HepG2 (cell line): ENCODE measurements at regions not wholly inside any gene's neighbourhood (a gene's known extent, or its start where the extent isn't known, plus 50 kb on each side); places are given as distances from the start of the nearest gene placed in this dataset.

Experiments used
- ATAC-seq: fragments of 200-7000 bp; cut with Tn5 transposase; 3 replicates; pipeline ENCODE4 v1.9.1; 2020; ENCODE audit warnings: mild to moderate bottlenecking, moderate library complexity
- BruUV-seq: library from RNA; stranded (reverse); fragments of 400-500 nt; replicated peaks from 2 replicates; lab custom pipeline; 2021; lab: Mats Ljungman, UMichigan
- CTCF ChIA-PET: fragments of 300-600 bp; formaldehyde crosslinking; extraction: SDS; loops from one replicate; lab custom pipeline; 2021; ENCODE audit warnings: low total read pairs, inconsistent platforms, low intra/inter-chr PET ratio; lab: Yijun Ruan, JAX
- POLR2A ChIA-PET: fragments of 350-600 bp; sonication (Branson Sonifier 250); formaldehyde crosslinking; loops from one replicate; lab custom pipeline; 2020; ENCODE audit warnings: antibody characterized with exemption, inconsistent platforms; lab: Yijun Ruan, JAX
- DNase-seq: peaks from one replicate; pipeline ENCODE4 v3.0.0-alpha.2; 2015; ENCODE audit warnings: low spot score
- FAIRE-seq: peaks from 3 replicates; lab custom pipeline; 2011; peaks lifted over from hg19 to GRCh38; lab: Jason Lieb, UNC
- H2AFZ ChIP-seq: one replicate; pipeline ENCODE4 v1.6.1; 2011; ENCODE audit warnings: low read length, inconsistent platforms
- H3K27ac ChIP-seq: fragments of 300-600 bp; 3 replicates; pipeline ENCODE4 v1.8.0; 2011; ENCODE audit warnings: mixed run types, mild to moderate bottlenecking, mixed read lengths, low read length, inconsistent platforms; ENCODE audit not compliant: insufficient read depth; ENCODE audit errors: extremely low read length
- H3K27me3 ChIP-seq, 2 experiments: fragments of 200-600 bp in 1 of 2; 2 replicates in 1 of 2; 3 replicates in 1 of 2; pipeline versions ENCODE4 v1.6.0 to v1.8.0; 2011; ENCODE audit warnings: low read length in 2 of 2, mild to moderate bottlenecking in 2 of 2, moderate library complexity in 2 of 2, inconsistent platforms in 1 of 2; ENCODE audit not compliant: insufficient read depth in 2 of 2, control insufficient read depth in 1 of 2
- H3K36me3 ChIP-seq, 2 experiments: fragments of 200-600 bp in 1 of 2; replicated peaks in 1 of 2; 2 replicates in 1 of 2; 3 replicates in 1 of 2; pipeline versions ENCODE4 v1.5.1 to v1.8.0; 2011; ENCODE audit warnings: low read length in 2 of 2, inconsistent platforms in 1 of 2; ENCODE audit not compliant: insufficient read depth in 2 of 2, control insufficient read depth in 1 of 2
- H3K4me1 ChIP-seq: 2 replicates; pipeline ENCODE4 v1.5.1; 2012; ENCODE audit warnings: low read length, inconsistent platforms; ENCODE audit not compliant: insufficient read depth
- H3K4me2 ChIP-seq: 2 replicates; pipeline ENCODE4 v1.6.0; 2011; ENCODE audit warnings: low read depth, low read length, inconsistent platforms
- H3K4me3 ChIP-seq, 3 experiments: fragments of 200-600 bp in 1 of 3; sonication (generic), shearing (Covaris generic) in 1 of 3; replicated peaks in 1 of 3; 2 replicates each; pipeline ENCODE4 v1.5.1; 2011 to 2016; ENCODE audit warnings: low read length in 3 of 3, inconsistent platforms in 2 of 3, low read depth in 2 of 3, mild to moderate bottlenecking in 2 of 3, control low read depth in 1 of 3, mixed read lengths in 1 of 3; ENCODE audit not compliant: insufficient read depth in 1 of 3
- H3K79me2 ChIP-seq: one replicate; pipeline ENCODE4 v1.6.1; 2011; ENCODE audit warnings: low read length, inconsistent platforms; ENCODE audit not compliant: insufficient read depth
- H3K9ac ChIP-seq: 2 replicates; pipeline ENCODE4 v1.6.0; 2011; ENCODE audit warnings: mild to moderate bottlenecking, low read depth, low read length, inconsistent platforms; ENCODE audit not compliant: insufficient read depth
- H3K9me3 ChIP-seq: 2 replicates; pipeline ENCODE4 v1.5.1; 2012; ENCODE audit warnings: mild to moderate bottlenecking, low read length
- H4K20me1 ChIP-seq: 2 replicates; pipeline ENCODE4 v1.6.0; 2011; ENCODE audit warnings: inconsistent platforms, mild to moderate bottlenecking, low read length, moderate library complexity; ENCODE audit not compliant: insufficient read depth
- AFF4 ChIP-seq: sonication (generic); formaldehyde crosslinking; IDR thresholded peaks from 2 replicates; pipeline ENCODE4 v1.4.0; 2020; ENCODE audit warnings: missing genetic modification reagents
- FOXA3 ChIP-seq: IDR thresholded peaks from 2 replicates; pipeline ENCODE4 v1.6.1; 2016; ENCODE audit warnings: missing genetic modification reagents, missing compliant biosample characterization
- MIER3 ChIP-seq: IDR thresholded peaks from 2 replicates; pipeline ENCODE4 v1.6.1; 2016; ENCODE audit warnings: missing compliant biosample characterization, borderline replicate concordance
- MZF1 ChIP-seq: sonication (generic); formaldehyde crosslinking; IDR thresholded peaks from 2 replicates; pipeline ENCODE4 v1.8.1; 2023; ENCODE audit warnings: mild to moderate bottlenecking, missing genetic modification reagents, borderline replicate concordance
- PITX1 ChIP-seq: sonication (generic); formaldehyde crosslinking; IDR thresholded peaks from 2 replicates; pipeline ENCODE4 v1.5.1; 2020; ENCODE audit warnings: mild to moderate bottlenecking, missing genetic modification reagents
- ZBTB37 ChIP-seq: sonication (generic); formaldehyde crosslinking; IDR thresholded peaks from 2 replicates; pipeline ENCODE4 v1.4.0; 2020; ENCODE audit warnings: mild to moderate bottlenecking, missing genetic modification reagents
- ZFP41 ChIP-seq: sonication (generic); formaldehyde crosslinking; IDR thresholded peaks from 2 replicates; pipeline ENCODE4 v1.4.0; 2020; ENCODE audit warnings: mild to moderate bottlenecking, missing genetic modification reagents, borderline replicate concordance
- ZNF724P ChIP-seq: sonication (generic); formaldehyde crosslinking; IDR thresholded peaks from 2 replicates; pipeline ENCODE4 v1.8.0; 2022; ENCODE audit warnings: missing genetic modification reagents, borderline replicate concordance
- WGBS: methylation state at CpG from one replicate; pipeline ENCODE4 v1.1.6; 2017; ENCODE audit warnings: low lambda C conversion rate; 5-methylcytosine and 5-hydroxymethylcytosine counted together
- in situ Hi-C: cut with HindIII; loops from 2 replicates; pipeline ENCODE4 v1.10.0; 2017; ENCODE audit warnings: low pct_unique_long_range_greater_than_20kb; ENCODE audit not compliant: extremely low pct_ligation_motif_present
- intact Hi-C: fragments of 100-400 bp; cut with micrococcal nuclease; formaldehyde crosslinking; loops from one replicate; pipeline ENCODE4 v1.10.0; 2022; ENCODE audit not compliant: unreplicated experiment

GRCh38 chr3:159159546-159159945 is 357.7 kb downstream of the MFSD1 start (continued):
- TF ChIP-seq AFF4 (CRISPR knock-in tag) (no peak), ZBTB37 (CRISPR knock-in tag) (no peak)

GRCh38 chr3:159163656-159164055 is 361.8 kb downstream of the MFSD1 start:
- H3K9ac ChIP-seq, result no peak overlapping the region
- no peaks in the 10 kb centered on the region for H3K36me3 ChIP-seq
- WGBS, result 0% methylated on average over 1 of the region's 1 CpG
- intact Hi-C loops (no loop called here), in situ Hi-C loops (no loop called here)
- no peak overlapping the region for H3K4me2 ChIP-seq
- POLR2A ChIA-PET, result no interaction called here
- FAIRE-seq (no peak), ATAC-seq (no peak), DNase-seq (no peak)
- H2AFZ ChIP-seq, result no peak overlapping the region
- H3K27ac ChIP-seq, result no peak overlapping the region
- H3K4me1 ChIP-seq, result peaks cover 6% of the 10 kb centered on the region; the same call in 1 of the 2 replicates
- TF ChIP-seq ZFP41 (no peak), FOXA3 (CRISPR knock-in tag) (no peak), MZF1 (CRISPR knock-in tag) (no peak), ZNF724P (no peak), PITX1 (CRISPR knock-in tag) (no peak), MIER3 (CRISPR knock-in tag) (no peak)
- H3K4me3 ChIP-seq, result no peak overlapping the region
- H4K20me1 ChIP-seq, result no peaks in the 10 kb centered on the region
- no peaks in the 10 kb centered on the region for H3K79me2 ChIP-seq
- H3K9me3 ChIP-seq, result no peaks in the 10 kb centered on the region
- CTCF ChIA-PET, result no interaction called here
- H3K27me3 ChIP-seq, result no peaks in the 10 kb centered on the region
- no TSS peak for BruUV-seq
